NCI-H1930 (cell line): ENCODE measurements at regions not wholly inside any gene's neighbourhood (a gene's known extent, or its start where the extent isn't known, plus 50 kb on each side); places are given as distances from the start of the nearest gene placed in this dataset.
"Not testable (repeated sequence)": the region's sequence is repeated elsewhere in the genome, so short reads cannot be mapped to it uniquely, and the experiment has no call there.

ENCODE experiments used
- DNase-seq, 2 experiments: peaks; one replicate each; lab custom pipeline; 2025; lab: John Stamatoyannopoulos, UW

DNA sequence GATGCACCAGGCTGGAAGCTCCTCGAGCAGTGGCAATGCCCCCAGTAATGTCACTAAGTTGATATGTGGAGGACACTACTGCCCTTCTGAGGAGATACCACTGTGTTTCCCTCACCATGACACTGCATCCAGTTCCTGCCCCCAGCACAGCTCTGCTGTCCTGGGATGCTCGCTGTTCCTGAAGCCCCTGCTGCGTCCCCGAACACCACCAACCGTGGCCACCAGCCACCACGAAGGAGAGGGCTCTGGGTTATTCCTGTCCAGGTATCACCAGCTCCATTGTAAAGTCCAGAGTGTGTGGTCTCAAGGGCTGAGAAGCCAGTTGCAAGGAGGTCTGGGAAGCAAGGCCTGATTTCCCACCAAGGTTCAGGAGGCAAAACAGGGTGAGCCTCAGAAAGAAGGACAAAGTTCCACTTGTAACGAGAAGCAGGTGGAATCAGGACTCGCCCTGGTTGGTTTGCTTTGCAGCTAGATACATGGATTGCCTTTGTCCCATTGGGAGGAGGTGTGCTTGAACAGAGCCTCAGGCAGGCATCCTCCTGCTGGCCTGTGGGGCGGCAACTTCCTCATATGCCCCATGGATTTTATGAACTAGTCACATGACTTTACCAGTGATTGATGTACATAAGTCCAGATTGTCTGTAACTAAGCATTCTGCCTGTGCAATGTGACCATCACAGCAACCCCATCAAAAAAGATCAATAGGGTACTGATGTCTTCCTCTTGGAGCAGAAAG is 427.0 kb upstream of the VSTM2A start:
- no peak for DNase-seq

DNA sequence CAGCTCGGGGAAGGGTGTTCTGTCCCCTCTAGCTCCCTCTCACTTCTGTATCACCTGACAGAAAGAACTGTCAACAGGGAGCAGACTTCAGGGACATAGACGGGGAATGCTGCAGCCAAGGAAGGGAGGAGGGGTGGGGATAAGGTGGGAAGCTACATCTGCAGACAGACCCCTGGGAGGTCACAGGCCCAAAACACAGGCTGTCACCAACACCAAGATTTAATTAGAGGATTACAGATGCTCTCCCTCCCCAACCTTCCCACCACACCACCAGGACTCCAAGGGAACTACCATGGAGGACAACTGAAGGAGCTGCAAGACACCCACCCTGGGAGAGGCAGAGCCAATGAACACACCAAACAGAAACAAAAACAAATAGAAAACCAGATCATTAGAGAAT is 425.2 kb upstream of the VSTM2A start:
- DNase-seq, result no peak

DNA sequence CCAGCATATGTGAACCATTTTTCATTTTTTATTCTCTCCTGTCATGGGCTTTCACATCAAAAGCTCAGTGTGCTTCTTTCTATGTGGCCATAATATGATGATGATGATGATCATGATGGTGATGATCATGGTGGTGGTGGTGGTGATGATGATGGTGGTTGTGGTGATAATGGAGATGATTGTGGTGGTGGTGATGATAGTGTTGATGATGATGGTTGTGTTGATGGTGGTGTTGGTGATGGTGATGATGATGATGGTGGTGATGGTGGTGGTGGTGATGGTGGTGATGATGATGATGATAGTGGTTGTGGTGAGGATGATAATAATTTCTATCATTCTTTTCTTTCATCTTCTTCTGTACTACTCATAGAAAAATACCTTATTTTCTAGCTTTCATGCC is 413.1 kb upstream of the VSTM2A start:
- DNase-seq, result no peak

DNA sequence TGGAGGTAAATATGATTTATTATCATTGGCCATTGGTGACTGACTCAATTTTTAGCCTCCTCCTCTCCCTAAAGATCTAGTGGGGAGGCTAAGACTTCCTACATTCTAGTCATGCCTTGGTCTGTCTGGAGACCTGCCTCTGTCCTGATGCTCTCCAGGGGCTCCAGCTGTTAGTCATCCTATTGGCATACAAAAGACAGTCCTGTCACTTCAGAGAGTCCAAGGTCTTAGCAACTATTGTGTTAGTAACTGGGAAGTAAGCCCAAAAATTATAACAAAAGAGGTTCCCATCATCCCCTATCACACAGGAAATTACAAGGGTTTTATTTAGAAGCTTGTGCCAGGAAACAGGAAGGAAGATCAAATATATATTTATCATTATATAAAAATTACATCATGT is 400.6 kb upstream of the VSTM2A start:
- DNase-seq, result no peak

DNA sequence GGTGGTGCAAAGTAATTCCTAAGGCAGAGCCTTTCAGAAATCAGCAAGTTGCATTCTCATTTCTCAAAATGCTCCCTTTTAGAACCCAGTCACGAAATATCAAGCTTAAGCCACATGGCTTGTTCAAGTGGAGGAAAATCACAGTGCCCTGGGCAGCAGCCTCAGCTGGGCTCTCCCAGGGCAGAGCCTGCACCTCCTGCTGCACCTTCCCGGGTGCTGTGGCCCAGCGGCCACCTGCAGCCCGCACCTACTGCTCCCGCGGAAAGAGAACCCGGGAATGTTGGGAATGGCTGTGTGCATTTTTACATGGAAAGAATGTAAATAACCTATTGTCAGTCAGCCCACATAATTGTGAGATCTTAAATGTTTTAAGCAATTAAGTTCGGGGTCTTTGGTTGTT is 396.5 kb upstream of the VSTM2A start:
- DNase-seq, result no peak

DNA sequence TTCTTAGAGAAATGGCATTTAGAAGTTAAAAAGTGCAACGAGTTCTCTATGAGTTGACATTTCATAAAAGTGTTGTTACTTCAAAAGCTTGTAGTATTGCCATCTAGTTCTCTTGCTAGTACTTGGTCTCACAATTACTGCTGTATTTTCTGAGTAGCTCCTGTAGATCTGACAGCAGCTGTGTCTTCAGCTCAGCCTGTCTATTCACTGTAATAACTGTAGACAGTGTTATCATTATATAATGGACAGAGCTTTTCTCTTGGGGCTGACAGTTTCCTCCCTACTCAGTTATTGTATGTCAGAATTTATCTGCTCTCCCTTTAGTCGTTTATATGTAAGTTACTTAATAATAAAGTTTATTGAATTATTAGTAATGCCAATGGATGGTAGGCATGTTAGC is 388.7 kb upstream of the VSTM2A start:
- no peak for DNase-seq

DNA sequence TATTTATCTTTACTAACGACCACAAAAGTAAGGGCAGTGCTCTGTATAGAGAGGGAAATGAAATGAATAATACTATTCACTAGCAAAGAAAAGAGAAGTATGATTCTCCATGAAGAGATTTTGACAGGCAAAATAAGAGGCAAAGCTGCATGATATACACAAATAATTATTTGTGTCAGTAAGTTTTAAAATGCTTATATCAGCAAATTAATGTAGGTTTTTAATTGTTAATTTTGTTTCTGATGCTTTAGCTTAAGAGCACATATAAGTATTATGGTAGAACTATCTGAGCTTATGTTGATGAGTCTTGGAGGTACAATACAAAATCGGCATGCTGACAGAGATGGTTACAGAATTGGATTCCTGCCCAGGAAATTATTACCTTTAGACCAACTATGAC is 383.1 kb upstream of the VSTM2A start:
- DNase-seq, result no peak

DNA sequence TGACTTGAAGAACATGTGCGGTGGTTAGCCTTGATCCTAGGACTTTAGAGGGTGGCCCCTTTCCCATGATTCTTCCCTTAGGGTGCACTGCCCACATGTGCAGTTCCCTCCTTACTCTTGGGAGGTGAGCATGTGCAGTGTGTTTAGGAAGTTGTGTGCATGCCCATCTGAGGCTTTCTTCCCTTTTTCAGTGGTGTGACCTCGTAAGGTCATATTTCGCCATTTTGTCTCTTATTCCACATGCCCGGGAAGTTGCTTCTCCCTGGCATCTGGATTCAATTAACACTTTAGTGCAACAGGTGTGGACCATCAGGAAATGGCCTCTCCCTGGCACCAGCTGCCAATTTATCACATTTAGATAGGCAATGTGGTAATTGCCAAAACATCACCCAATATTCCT is 380.6 kb upstream of the VSTM2A start:
- no peak for DNase-seq

DNA sequence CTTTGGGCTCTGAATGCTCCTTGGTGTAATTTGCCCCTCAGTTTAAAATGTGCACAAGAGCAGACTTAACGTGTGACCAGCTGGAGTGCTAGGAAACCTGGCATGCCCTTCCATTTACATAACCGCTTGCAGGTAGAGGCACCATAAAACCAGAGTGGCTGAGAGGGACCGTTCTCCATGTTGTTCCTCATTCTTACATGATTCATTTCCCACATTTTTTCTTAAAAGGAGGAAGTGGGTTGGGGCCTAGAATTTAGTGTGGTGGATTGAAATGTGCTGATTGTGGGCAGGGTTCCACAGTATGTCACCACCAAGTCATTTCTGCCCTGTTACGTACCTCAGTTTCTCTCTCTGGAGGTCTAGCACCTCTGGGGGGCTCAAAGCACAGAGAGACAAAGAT is 375.8 kb upstream of the VSTM2A start:
- no peak for DNase-seq

DNA sequence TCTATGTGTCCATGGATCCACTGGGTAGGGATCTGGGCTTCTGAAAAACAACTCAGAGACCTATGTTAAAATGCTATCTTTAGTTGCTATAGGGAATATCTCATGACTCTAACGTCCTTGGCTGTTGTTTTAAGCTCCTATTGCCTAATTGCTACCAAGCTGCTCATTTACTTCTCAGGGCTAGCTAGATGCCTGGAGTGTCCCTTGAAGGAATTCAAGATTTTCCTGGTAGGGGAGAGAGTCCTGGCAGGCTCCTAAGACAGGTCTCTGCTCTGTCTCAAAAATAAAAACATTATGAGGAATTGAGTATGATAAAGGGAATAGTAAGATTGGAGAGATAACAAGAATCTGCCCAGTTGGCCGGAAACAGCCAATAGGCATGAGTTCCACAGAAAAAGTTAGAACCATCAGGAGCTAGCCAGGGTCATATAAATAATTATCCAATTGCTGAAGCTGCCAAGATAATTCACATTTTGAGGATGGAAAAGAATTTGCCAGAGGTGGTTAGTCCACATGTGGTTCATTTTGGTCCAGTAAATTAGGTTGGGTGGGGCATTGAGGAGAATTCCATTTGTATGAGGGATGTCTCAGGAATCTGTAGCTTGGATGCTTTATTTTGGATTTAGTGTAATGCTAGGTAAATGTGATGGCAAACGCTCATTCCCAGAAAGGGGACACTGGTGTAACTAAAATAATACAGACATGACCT is 362.7 kb upstream of the VSTM2A start:
- no peak for DNase-seq

DNA sequence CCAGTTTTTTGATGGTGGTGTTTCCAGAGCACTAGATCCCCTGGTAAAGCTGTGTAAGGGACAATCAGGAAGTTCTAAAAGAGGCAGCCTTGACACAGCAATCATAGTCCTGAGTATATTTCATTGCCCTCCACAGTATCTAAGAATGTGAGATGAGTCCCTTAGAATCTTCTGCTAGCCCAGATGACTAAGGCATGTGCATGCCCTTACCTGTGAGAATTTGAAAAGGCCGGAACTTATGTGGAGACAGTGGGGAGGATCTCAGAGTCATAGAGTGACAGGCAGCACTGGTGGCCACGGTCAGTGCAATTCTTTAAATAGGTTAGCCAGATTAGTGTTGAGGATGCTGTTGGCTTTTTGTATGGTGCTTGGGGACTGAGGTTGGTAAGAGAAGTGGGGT is 361.4 kb upstream of the VSTM2A start:
- DNase-seq, result no peak

DNA sequence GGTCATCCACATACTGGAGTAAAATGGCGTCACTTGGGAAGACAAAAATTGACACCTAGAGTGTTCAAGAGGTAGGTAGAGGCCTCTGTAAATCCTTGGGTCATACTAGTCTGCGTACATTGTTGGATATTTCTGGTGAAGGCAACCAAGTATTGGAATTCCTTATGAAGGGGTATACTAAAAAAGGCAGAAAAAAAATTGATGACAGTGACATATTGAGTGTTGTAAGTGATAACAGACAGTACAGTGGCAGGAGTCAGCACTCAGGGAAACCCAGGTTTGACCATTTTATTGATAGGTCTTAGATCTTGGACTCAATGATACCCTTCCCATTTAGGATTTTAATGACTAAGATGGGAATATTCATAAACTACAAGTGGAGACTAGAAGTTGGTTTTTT is 359.1 kb upstream of the VSTM2A start:
- DNase-seq, result no peak

DNA sequence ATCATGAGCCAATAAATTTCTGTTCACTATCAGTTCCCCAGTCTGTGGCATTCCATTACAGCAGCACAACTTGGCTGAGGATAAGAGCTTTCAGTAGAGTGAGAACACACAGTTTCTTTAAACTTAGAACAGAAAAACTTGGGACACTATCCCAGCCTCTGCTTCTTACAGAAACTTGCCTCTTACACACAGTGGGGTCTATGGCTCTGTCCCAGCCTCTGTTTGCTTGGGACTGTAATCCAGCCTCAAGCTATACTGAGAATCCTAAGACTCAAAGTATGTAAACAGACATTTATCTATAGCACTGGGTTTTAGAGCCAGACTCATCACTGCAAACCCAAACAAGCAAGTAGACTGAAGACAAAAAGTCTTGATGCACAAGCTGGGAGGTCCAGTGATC is 355.8 kb upstream of the VSTM2A start:
- no peak for DNase-seq

DNA sequence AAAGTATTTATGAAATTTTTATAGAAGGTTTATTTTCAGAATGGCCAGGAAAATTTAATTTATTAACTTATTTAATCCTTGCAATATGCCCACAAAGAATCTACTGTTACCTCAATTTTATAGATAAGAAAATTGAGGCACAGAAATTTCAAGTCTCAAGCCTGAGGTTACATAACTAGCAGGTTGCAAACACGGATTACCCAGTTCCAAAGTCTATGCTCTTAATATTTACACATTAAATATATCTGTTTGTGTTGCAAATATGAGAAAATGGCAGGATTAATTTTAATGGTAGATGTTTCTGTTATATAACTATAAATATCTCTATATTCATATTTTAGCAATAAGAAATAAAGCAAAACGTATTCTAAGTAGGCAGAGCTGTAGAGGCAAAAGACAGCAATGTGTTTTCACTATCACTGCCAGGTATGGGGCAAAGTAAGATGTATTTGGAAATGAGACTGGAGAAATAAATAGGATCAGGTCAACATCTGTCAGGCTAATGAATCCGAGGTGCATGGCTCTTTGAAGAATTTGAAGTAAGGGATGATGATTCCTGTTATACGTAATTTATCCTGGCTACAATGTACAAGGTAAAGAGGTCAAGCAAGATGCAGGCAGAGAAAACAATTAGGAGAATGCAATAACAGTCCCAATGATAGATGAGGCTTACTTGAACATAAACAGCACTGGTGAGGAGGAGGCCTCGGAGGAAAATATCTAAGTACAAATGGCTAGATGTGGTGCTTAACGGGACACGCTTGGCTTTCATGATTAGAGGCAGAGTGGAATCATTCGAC is 354.1 kb upstream of the VSTM2A start:
- no peak for DNase-seq

DNA sequence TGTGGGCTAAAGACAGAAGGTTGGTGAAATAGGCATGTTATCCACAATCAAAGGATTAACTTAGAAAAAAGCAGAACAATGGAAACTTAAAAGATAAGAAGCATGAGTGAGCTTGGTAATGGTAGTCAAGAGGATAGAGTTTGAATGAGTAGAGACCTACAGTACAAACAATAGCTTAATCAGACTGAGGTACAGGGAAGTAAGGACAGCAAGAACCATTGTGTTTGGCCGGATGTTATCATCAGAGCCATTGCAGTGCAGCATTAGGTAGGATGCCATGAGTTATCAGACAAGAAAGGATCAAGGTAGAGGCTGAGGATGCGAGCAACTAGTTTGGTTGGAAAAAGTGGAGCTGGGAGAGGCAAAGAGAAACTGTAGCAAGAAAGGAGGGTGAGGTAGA is 353.3 kb upstream of the VSTM2A start:
- DNase-seq, result no peak

DNA sequence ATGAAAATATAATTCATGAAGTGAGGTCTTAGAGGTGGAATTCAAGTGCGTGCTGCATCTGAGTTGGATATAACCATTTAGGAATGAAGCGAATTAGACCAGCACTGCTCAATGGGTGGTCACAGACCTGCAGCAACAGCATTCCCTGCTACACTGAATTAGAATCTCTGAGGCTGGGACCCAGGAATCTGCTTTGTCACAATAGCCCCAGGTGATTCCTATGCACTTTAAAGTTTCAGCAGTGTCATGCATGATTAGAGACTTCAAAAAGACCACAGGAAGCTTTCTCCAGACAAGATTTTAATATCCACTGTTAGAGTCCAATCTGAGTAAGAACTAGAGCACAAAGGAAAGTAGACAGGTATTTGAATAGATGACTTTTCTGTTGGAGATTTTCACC is 352.8 kb upstream of the VSTM2A start:
- DNase-seq, result no peak

DNA sequence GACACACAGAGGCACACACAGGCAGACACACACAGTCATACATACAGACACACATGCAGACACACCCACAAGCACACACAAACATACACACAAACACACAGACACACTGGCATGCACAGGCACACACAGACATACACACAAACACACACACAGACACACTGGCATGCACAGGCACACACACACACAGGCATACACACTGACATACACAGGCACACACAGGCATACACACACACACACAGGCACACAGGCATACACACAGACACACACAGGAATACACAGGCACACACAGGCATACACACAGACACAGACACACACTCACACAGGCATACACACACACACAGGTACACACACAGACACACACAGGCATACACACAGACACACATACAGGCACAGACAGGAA is 340.7 kb upstream of the VSTM2A start:
- DNase-seq, result no peak

DNA sequence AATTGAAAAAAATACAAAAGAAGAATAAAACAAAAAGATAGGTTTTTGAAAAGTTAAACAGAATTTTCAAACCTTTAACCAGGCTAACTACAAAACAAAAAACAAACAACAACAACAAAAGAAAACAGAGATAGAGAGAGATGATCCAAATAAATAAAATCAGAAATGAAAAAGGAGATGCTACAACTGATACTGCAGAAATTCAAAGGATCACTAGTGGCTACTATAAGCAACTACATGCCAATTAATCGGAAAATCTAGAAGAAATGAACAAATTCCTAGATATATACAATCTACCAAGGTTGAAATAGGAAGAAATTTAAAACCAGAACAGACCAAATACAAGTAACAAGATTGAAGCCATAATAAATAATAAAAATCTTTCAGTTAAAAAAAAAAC is 326.8 kb upstream of the VSTM2A start:
- no peak for DNase-seq

DNA sequence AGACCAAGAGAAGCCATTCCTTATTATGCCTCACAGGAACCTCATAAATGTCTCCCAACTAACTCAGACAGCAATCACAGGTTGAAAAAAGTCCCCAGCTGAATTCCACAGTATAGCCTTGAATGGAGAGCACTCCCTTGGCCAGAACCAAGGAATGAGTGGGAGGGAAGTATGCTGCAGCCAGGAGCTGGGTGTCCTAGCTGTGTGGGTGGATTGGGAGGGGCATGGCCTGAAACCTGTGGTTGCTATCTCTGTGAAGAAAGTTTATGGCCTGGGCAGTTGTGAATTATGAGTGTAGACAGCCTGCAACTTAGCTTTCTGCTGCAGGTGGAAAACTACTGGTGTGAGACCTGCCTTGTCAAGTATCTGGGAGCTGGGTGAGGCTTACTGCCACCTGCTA is 316.1 kb upstream of the VSTM2A start:
- not testable (repeated sequence) for DNase-seq

DNA sequence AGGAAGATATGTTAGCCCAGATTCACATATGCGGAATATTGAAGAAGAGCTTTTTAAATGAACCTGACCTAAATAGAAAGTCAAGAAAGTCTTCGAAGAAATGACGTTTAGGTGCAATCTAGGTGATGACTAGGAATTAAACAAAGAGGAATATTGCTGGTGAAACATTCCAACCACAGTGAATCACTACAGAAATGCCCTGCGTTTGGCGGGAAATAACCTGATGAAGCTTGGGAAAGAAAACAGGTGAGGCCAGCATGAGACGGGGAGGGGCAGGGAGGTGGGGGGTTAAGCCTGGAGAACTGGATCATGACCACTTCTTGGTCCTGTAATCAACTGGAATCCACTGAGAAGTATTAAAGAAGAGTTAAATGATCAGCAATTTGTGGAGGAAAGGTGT is 299.4 kb upstream of the VSTM2A start:
- no peak for DNase-seq

DNA sequence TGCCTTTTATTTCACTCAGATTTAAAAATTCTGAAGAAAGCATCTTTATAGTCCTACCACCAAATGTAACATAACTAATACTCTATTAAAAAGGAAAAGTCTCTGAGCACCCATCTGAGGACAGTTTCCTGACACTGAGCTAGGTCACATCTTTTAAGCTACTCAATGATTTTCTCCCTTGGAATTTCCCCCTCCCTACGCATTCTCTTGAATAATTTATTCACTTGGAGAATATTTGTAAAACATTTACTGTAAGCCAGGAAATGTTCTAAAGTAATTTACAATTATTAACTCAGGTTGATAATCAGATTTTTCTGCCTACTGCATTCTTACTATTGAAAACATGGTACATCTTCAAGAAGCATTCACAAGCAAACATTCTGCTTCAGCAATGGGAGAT is 297.2 kb upstream of the VSTM2A start:
- DNase-seq, result no peak

DNA sequence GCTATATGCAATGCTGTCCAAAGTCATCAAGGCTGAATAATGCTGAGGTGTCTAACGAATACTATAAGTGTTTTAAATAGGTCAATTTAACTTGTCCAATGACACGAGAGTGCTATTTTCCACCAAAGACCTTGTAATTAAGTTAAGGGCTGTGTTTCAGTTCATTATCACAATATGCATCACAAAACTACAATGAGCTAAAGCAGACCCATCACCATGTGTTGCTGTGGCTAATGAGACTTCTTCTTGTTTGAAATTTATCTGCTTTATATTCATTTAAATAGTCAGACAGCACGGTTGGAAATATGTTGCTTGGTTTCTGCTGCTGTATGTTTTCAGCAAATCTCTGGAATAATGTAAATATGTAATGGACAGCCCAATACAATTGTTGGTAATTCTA is 292.5 kb upstream of the VSTM2A start:
- no peak for DNase-seq
